ENCODE measurements at regions not wholly inside any gene's neighbourhood (a gene's known extent, or its start where the extent isn't known, plus 50 kb on each side); places are given as distances from the start of the nearest gene placed in this dataset.

DNA sequence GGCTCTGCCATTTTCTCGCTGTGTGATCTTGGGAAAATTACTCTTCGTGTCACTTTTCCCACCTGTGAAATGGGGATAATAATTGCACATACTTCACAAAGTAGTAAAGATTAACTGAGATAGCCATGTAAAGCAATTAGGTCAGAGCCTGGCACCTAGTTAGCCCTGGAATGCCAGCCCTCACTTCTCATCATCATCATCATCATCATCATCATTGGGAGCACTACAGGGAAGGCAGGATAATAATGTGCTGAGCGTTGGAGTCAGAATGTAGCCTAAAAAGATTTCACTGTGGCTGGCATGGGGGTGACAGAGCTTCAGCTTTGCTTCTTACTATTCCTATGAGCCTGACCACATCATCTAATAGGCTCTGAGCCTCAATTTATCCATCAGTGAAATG is 362.6 kb downstream of the TOX3 start:
- Mint-ChIP-seq H3K36me3 (ENCODE audit: insufficient read depth, unreplicated experiment) (no peaks in the 10 kb centered on the region), H3K9me3 (ENCODE audit: low read depth, unreplicated experiment) (no peaks in the 10 kb centered on the region), H3K4me1 (ENCODE audit: low read depth, unreplicated experiment) (no peaks in the 10 kb centered on the region), H3K27ac (ENCODE audit: unreplicated experiment) (no peak overlapping the region), H3K4me3 (ENCODE audit: low read depth, unreplicated experiment) (no peak overlapping the region), H3K27me3 (ENCODE audit: unreplicated experiment) (no peaks in the 10 kb centered on the region)
- DNase-seq = no peak
- intact Hi-C loops (cut with micrococcal nuclease; ENCODE audit: unreplicated experiment) = no loop called here
- TF ChIP-seq, protein P1, sequence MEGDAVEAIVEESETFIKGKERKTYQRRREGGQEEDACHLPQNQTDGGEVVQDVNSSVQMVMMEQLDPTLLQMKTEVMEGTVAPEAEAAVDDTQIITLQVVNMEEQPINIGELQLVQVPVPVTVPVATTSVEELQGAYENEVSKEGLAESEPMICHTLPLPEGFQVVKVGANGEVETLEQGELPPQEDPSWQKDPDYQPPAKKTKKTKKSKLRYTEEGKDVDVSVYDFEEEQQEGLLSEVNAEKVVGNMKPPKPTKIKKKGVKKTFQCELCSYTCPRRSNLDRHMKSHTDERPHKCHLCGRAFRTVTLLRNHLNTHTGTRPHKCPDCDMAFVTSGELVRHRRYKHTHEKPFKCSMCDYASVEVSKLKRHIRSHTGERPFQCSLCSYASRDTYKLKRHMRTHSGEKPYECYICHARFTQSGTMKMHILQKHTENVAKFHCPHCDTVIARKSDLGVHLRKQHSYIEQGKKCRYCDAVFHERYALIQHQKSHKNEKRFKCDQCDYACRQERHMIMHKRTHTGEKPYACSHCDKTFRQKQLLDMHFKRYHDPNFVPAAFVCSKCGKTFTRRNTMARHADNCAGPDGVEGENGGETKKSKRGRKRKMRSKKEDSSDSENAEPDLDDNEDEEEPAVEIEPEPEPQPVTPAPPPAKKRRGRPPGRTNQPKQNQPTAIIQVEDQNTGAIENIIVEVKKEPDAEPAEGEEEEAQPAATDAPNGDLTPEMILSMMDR (IDR thresholded peaks at IDR 0.05; ENCODE audit: unreplicated experiment) = no peak
- no TSS peak for BruUV-seq (replicated peaks)
- CTCF ChIA-PET = no interaction called here

DNA sequence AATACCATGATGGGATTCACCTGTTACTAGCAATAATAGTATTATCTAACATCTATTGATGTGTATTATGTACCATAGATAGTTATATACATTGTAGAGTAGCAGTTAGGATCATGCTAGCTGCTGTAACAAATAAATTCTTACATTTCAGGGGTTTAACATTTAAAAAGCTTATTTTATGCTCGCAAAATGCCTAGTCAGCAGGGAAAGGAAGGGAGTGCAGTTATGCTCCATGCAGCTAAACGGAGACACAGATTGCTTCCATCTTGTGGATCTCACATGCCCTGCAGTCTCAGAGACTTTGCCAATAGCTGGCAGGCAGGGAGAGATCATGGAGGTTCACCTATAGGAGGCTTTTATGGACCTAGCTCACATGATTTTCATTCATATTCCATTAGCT is 364.1 kb downstream of the TOX3 start:
- Mint-ChIP-seq H3K9me3 (ENCODE audit: low read depth, unreplicated experiment) (no peaks in the 10 kb centered on the region), H3K4me3 (ENCODE audit: low read depth, unreplicated experiment) (no peak overlapping the region), H3K27me3 (ENCODE audit: unreplicated experiment) (no peaks in the 10 kb centered on the region), H3K4me1 (ENCODE audit: low read depth, unreplicated experiment) (no peaks in the 10 kb centered on the region), H3K36me3 (ENCODE audit: insufficient read depth, unreplicated experiment) (no peaks in the 10 kb centered on the region), H3K27ac (ENCODE audit: unreplicated experiment) (no peak overlapping the region)
- no peak for DNase-seq
- CTCF ChIA-PET = interaction anchor here (0.8 kb wide), 1 partner anchor 385 kb away, joined by 3 read pairs; no protein-coding TSS in a partner anchor
- intact Hi-C loops (cut with micrococcal nuclease; ENCODE audit: unreplicated experiment) = no loop called here
- no TSS peak for BruUV-seq (replicated peaks)
- TF ChIP-seq, protein P1 (IDR thresholded peaks at IDR 0.05; ENCODE audit: unreplicated experiment) = no peak

DNA sequence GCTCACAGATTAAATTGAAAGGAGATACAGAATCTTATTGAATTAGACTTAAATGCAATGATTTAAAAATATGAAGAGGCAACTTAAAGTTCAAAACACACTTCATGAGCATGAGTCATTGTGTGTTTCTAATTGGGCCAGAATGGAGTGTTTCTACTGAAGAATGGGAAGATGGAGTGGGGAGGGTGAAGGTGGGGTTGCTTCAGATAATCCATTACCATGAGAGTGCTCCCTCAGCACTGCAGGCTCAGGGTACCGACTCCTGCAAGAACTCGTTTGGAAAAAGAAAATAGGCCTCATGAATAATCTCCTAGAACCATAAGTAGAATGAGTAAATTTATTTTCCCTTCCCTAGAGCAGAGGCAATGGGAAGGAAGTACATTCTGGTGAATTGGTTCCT is 372.8 kb downstream of the TOX3 start:
- no TSS peak for BruUV-seq (replicated peaks)
- TF ChIP-seq, protein P1 (IDR thresholded peaks at IDR 0.05; ENCODE audit: unreplicated experiment) = no peak
- Mint-ChIP-seq H3K27me3 (ENCODE audit: unreplicated experiment) (no peaks in the 10 kb centered on the region), H3K27ac (ENCODE audit: unreplicated experiment) (no peak overlapping the region), H3K4me3 (ENCODE audit: low read depth, unreplicated experiment) (no peak overlapping the region), H3K36me3 (ENCODE audit: insufficient read depth, unreplicated experiment) (no peaks in the 10 kb centered on the region), H3K9me3 (ENCODE audit: low read depth, unreplicated experiment) (no peaks in the 10 kb centered on the region), H3K4me1 (ENCODE audit: low read depth, unreplicated experiment) (no peaks in the 10 kb centered on the region)
- DNase-seq = no peak
- intact Hi-C loops (cut with micrococcal nuclease; ENCODE audit: unreplicated experiment) = no loop called here
- CTCF ChIA-PET = no interaction called here

DNA sequence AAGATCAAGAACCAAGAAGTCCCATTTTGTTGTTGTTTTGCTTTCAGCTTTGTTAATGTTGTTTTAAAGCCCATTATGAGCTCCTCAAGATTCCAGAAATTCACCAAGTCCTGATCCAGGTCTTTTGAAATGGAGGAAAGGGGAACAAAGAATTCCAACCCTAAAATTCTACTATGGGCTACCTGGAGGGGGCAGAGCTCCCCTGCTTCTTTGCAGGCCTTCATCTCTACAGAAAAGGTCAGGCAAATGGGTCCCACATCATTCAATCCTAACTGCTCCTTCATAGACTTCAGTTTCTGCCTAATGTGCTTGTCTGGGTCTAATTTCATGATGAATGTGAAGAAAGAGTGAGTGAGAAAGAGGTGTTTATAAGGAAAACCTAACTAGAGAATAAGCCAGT is 375.5 kb downstream of the TOX3 start:
- H3K36me3 Mint-ChIP-seq (ENCODE audit: insufficient read depth, unreplicated experiment) = no peaks in the 10 kb centered on the region
- no peak overlapping the region for H3K27ac Mint-ChIP-seq (ENCODE audit: unreplicated experiment)
- TF ChIP-seq, protein P1 (IDR thresholded peaks at IDR 0.05; ENCODE audit: unreplicated experiment) = no peak
- CTCF ChIA-PET = interaction anchor here (2.1 kb wide), 1 partner anchor 102 kb away, joined by 6 read pairs; no protein-coding TSS in a partner anchor
- no peaks in the 10 kb centered on the region for H3K4me1 Mint-ChIP-seq (ENCODE audit: low read depth, unreplicated experiment)
- BruUV-seq (replicated peaks) = no TSS peak
- H3K27me3 Mint-ChIP-seq (ENCODE audit: unreplicated experiment) = no peaks in the 10 kb centered on the region
- no peaks in the 10 kb centered on the region for H3K9me3 Mint-ChIP-seq (ENCODE audit: low read depth, unreplicated experiment)
- H3K4me3 Mint-ChIP-seq (ENCODE audit: low read depth, unreplicated experiment) = no peak overlapping the region
- intact Hi-C loops (cut with micrococcal nuclease; ENCODE audit: unreplicated experiment) = no loop called here
- no peak for DNase-seq

All from Calu3 (cell line).